Right lobe of liver (tissue), 6 donors: ENCODE measurements at regions not wholly inside any gene's neighbourhood (a gene's known extent, or its start where the extent isn't known, plus 50 kb on each side); places are given as distances from the start of the nearest gene placed in this dataset.

Experiments used
- ATAC-seq, 4 donors: fragments of 200-7000 bp; cut with Tn5 transposase; one replicate each; pipeline ENCODE4 v1.9.1; 2020; ENCODE audit warnings: mild to moderate bottlenecking in 4 of 4, moderate library complexity in 4 of 4
- DNase-seq, 3 donors: peaks; one replicate each; pipeline ENCODE4 v3.0.0-alpha.2; 2020
- H3K27ac ChIP-seq, 3 donors: fragments of 200-600 bp; one replicate each; pipeline ENCODE4 v1.8.0; 2022
- H3K27me3 ChIP-seq, 2 donors: fragments of 200-600 bp; one replicate each; pipeline ENCODE4 v1.8.0; 2022
- H3K36me3 ChIP-seq, 4 donors: fragments of 200-600 bp; sonication (generic) in 1 of 4; one replicate each; pipeline versions ENCODE4 v1.5.1 to v1.8.0; 2017 to 2022; ENCODE audit warnings: control low read depth in 1 of 4
- H3K4me1 ChIP-seq, 4 donors: fragments of 200-600 bp; sonication (generic) in 1 of 4; one replicate each; pipeline versions ENCODE4 v1.5.1 to v1.8.0; 2017 to 2022; ENCODE audit warnings: control low read depth in 1 of 4
- H3K4me3 ChIP-seq, 3 donors: fragments of 200-600 bp; one replicate each; pipeline ENCODE4 v1.8.0; 2022
- H3K9me3 ChIP-seq, 4 donors: fragments of 200-600 bp; sonication (generic) in 1 of 4; one replicate each; pipeline versions ENCODE4 v1.5.1 to v1.8.0; 2017 to 2022; ENCODE audit warnings: control low read depth in 1 of 4
- CTCF ChIP-seq, 4 donors: fragments of 200-600 bp in 3 of 4; fragments of 450-650 bp in 1 of 4; IDR thresholded peaks; one replicate each; pipeline versions ENCODE4 v1.5.1 to v1.8.0; 2016 to 2022; ENCODE audit warnings: antibody characterized with exemption in 4 of 4, mild to moderate bottlenecking in 2 of 4
- POLR2A ChIP-seq: fragments of 450-650 bp; IDR thresholded peaks from one replicate; pipeline ENCODE4 v1.6.1; 2017; ENCODE audit warnings: antibody characterized with exemption, mild to moderate bottlenecking
- WGBS: methylation state at CpG from one replicate; pipeline ENCODE4 v1.1.6; 2018; ENCODE audit warnings: low coverage, low lambda C conversion rate; ENCODE audit not compliant: insufficient coverage; ENCODE audit errors: missing lambda C conversion rate; 5-methylcytosine and 5-hydroxymethylcytosine counted together
- intact Hi-C, 2 donors: fragments of 100-400 bp; cut with DNase I; formaldehyde crosslinking; loops; one replicate each; pipeline versions ENCODE4 v1.11.2 to v1.14.1; 2022
- donor health status: DM: no; HTN: yes; CAD: no.
- donor health status: DM: no; HTN: no; CAD: no.
- donor health status: DM: no; HTN: no; CAD: no.
- donor health status: DM: no; HTN: yes; CAD: no.
- donor health status: DM: no; HTN: yes; CAD: no.

DNA sequence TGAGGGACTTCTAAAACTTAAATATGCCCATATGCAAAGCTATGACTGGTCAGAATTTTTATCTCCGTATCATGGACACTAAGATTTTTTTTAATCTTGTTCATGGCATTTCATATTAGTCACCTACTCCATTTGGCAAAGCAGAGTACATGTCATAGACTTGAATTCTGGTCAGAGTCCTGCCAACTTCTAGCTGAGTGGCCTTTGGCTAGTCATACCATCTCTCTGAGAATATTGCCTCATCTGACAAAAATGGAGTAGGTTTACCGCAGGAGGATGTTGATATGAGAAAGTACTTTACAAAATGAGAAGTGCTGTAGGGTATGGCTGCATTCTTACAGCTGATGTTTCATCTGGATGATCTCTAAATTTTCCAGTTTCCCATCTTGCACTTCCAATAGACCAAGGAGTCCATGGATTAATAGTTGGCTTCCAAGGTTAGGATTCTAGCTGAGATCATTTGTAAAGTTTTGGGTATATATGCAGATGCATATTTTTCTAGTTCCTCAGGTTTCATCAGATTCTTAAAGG is 150.8 kb upstream of the NR3C1 start:
- intact Hi-C loops: no loop called here
- WGBS: 39% methylated on average over 2 of the region's 2 CpGs

GRCh38 chr5:143552680-143553079 is 149.2 kb upstream of the NR3C1 start:
- Histone ChIP-seq H3K36me3 (no peaks in the 10 kb centered on the region), H3K27me3 (no peaks in the 10 kb centered on the region), H3K27ac (no peak overlapping the region), H3K4me1 (peaks cover 0 to 6% (median 0%) of the 10 kb centered on the region in 4 donors), H3K9me3 (no peaks in the 10 kb centered on the region), H3K4me3 (no peak overlapping the region)
- WGBS: 44% methylated on average over 1 of the region's 1 CpG
- no peak for ATAC-seq
- intact Hi-C loops: no loop called here
- no peak for DNase-seq
- TF ChIP-seq CTCF (IDR thresholded peaks at IDR 0.05): no peak
- no peak for TF ChIP-seq POLR2A

More for the DNA sequence above, 150.8 kb upstream of the NR3C1 start:
- Histone ChIP-seq H3K9me3 (no peaks in the 10 kb centered on the region), H3K4me3 (no peak overlapping the region), H3K27me3 (no peaks in the 10 kb centered on the region), H3K27ac (peak overlapping the region in 1 of 3 donors; percentile 53), H3K4me1 (peaks cover 0 to 6% (median 0%) of the 10 kb centered on the region in 4 donors), H3K36me3 (no peaks in the 10 kb centered on the region)
- no peak for TF ChIP-seq CTCF (IDR thresholded peaks at IDR 0.05)
- TF ChIP-seq POLR2A: no peak
- DNase-seq: no peak
- peak in 3 of 4 donors; percentile 78 to 94 (median 81) for ATAC-seq

DNA sequence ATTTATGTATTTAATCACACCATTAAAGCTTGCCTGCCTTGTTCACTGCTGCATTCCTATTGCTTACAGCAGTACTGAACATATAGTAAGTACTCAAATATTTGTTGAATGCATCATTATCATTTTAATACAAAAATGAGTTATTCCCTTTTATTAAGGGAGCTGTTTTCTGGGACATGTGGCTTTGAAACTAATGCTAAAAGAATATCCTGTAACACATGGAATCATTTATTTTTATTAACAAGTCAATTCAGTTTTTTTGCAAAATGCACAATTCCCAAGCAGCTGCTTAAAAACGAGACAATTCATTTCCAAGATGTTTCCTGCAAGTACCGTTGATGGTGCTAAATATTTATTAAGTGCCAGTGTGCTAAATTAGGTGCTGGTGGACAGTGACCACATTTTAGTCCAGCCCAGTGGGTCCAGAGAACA is 148.3 kb upstream of the NR3C1 start:
- no peak for DNase-seq
- TF ChIP-seq POLR2A (no peak), CTCF (IDR thresholded peaks at IDR 0.05) (no peak)
- no peak overlapping the region for H3K27ac ChIP-seq
- ATAC-seq: no peak
- H3K9me3 ChIP-seq: no peaks in the 10 kb centered on the region
- intact Hi-C loops: no loop called here
- 81% methylated on average over 2 of the region's 2 CpGs for WGBS
- H3K4me1 ChIP-seq: peaks cover 0 to 6% (median 0%) of the 10 kb centered on the region in 4 donors
- no peaks in the 10 kb centered on the region for H3K36me3 ChIP-seq
- H3K27me3 ChIP-seq: no peaks in the 10 kb centered on the region
- H3K4me3 ChIP-seq: no peak overlapping the region

- Histone ChIP-seq H3K27ac (no peak overlapping the region), H3K36me3 (no peaks in the 10 kb centered on the region), H3K9me3 (no peaks in the 10 kb centered on the region), H3K4me1 (peaks cover 0 to 6% (median 0%) of the 10 kb centered on the region in 4 donors), H3K27me3 (no peaks in the 10 kb centered on the region), H3K4me3 (no peak overlapping the region)
- intact Hi-C loops: no loop called here
- no peak for DNase-seq
- ATAC-seq: no peak
- WGBS: 83% methylated on average over 2 of the region's 2 CpGs
- no peak for TF ChIP-seq CTCF (IDR thresholded peaks at IDR 0.05)
- TF ChIP-seq POLR2A: no peak
Measured at GRCh38 chr5:143550986-143551630, 147.6 kb upstream of the NR3C1 start.
